H1 (cell line): ENCODE measurements at regions not wholly inside any gene's neighbourhood (a gene's known extent, or its start where the extent isn't known, plus 50 kb on each side); places are given as distances from the start of the nearest gene placed in this dataset.
"Not testable (repeated sequence)": the region's sequence is repeated elsewhere in the genome, so short reads cannot be mapped to it uniquely, and the experiment has no call there.

Source experiments
- CTCF ChIP-seq, 3 experiments: IDR thresholded peaks; 1 replicate in 2 of 3; 2 replicates in 1 of 3; pipeline versions ENCODE4 v1.5.1 to v1.6.1; 2011; ENCODE audit warnings: low read length in 3 of 3, mild to moderate bottlenecking in 3 of 3, inconsistent platforms in 2 of 3, low read depth in 1 of 3, moderate library complexity in 1 of 3; ENCODE audit not compliant: insufficient read depth in 1 of 3; ENCODE audit errors: control extremely low read depth in 1 of 3
- POLR2A ChIP-seq, 2 experiments: IDR thresholded peaks; 1 replicate in 1 of 2; 2 replicates in 1 of 2; pipeline ENCODE4 v1.6.1; 2011; ENCODE audit warnings: low read depth in 2 of 2, low read length in 2 of 2, mild to moderate bottlenecking in 2 of 2; ENCODE audit errors: control extremely low read depth in 1 of 2

GRCh38 chrY:21979106-21979505 is 61.3 kb upstream of the RBMY1E start:
- not testable (repeated sequence) for TF ChIP-seq CTCF (IDR thresholded peaks at IDR 0.05; ENCODE audit: control extremely low read depth in 1 of 3, insufficient read depth in 1 of 3, low read depth in 1 of 3, low read length in 3 of 3); POLR2A (IDR thresholded peaks at IDR 0.05; ENCODE audit: control extremely low read depth in 1 of 2, low read depth in 2 of 2, low read length in 2 of 2)
